HCT116 (cell line): ENCODE measurements at regions not wholly inside any gene's neighbourhood (a gene's known extent, or its start where the extent isn't known, plus 50 kb on each side); places are given as distances from the start of the nearest gene placed in this dataset.

Experiments used
- ATAC-seq: fragments of 200-7000 bp; cut with Tn5 transposase; 2 replicates; pipeline ENCODE4 v1.9.1; 2020; ENCODE audit warnings: mild to moderate bottlenecking, moderate library complexity
- BruUV-seq: library from RNA; stranded (reverse); fragments of 400-500 nt; replicated peaks from 2 replicates; lab custom pipeline; 2021; lab: Mats Ljungman, UMichigan
- CTCF ChIA-PET: fragments of 300-600 bp; sonication (Branson Sonifier 250); formaldehyde crosslinking; loops from one replicate; lab custom pipeline; 2021; ENCODE audit warnings: antibody characterized with exemption; lab: Charles Lee
- POLR2A ChIA-PET: fragments of 300-600, 350-600 bp; sonication (Branson Sonifier 250); formaldehyde crosslinking; loops from one replicate; lab custom pipeline; 2021; ENCODE audit warnings: antibody characterized with exemption; lab: Charles Lee
- RAD21 ChIA-PET, 2 experiments: fragments of 300-600 bp; sonication (Branson Sonifier 250); formaldehyde crosslinking; loops; one replicate each; lab custom pipeline; 2023; ENCODE audit warnings: low total read pairs in 2 of 2; ENCODE audit not compliant: uncharacterized antibody in 2 of 2, unreplicated experiment in 2 of 2, low non-redundant PET in 1 of 2; lab: Charles Lee
- DNase-seq: peaks from one replicate; pipeline ENCODE4 v3.0.0-alpha.2; 2010; ENCODE audit warnings: low read depth, low spot score
- H2AFZ ChIP-seq: fragments of 200-600 bp; shearing (Covaris generic), sonication (generic); 2 replicates; pipeline ENCODE4 v1.6.1; 2017; ENCODE audit warnings: low read depth, mixed run types, mixed read lengths, antibody characterized with exemption, low read length; ENCODE audit not compliant: poor library complexity, severe bottlenecking
- H3K27ac ChIP-seq: 2 replicates; pipeline ENCODE4 v1.5.1; 2012; ENCODE audit warnings: low read depth, low read length
- H3K27me3 ChIP-seq: fragments of 200-600 bp; sonication (generic); 2 replicates; pipeline ENCODE4 v1.6.1; 2016; ENCODE audit warnings: mixed run types, low read length, mixed read lengths; ENCODE audit not compliant: insufficient read depth
- H3K36me3 ChIP-seq, 2 experiments: fragments of 200-500 bp in 1 of 2; fragments of 200-600 bp in 1 of 2; sonication (Bioruptor generic) in 1 of 2; sonication (generic) in 1 of 2; 2 replicates each; pipeline versions ENCODE4 v1.5.1 to v1.6.1; 2014 to 2016; ENCODE audit warnings: low read length in 2 of 2, inconsistent platforms in 1 of 2, mixed read lengths in 1 of 2, mixed run types in 1 of 2; ENCODE audit not compliant: insufficient read depth in 2 of 2, control insufficient read depth in 1 of 2
- H3K4me1 ChIP-seq, 2 experiments: fragments of 200-600 bp in 1 of 2; sonication (generic) in 1 of 2; 2 replicates each; pipeline versions ENCODE4 v1.5.1 to v1.6.1; 2012 to 2017; ENCODE audit warnings: low read length in 2 of 2, inconsistent platforms in 1 of 2, mild to moderate bottlenecking in 1 of 2, mixed read lengths in 1 of 2, mixed run types in 1 of 2, moderate library complexity in 1 of 2; ENCODE audit not compliant: insufficient read depth in 2 of 2, control insufficient read depth in 1 of 2
- H3K4me2 ChIP-seq: fragments of 200-600 bp; sonication (generic); 2 replicates; pipeline ENCODE4 v1.6.1; 2017; ENCODE audit warnings: mixed run types, low read length, mixed read lengths
- H3K4me3 ChIP-seq, 2 experiments: fragments of 200-600 bp in 1 of 2; sonication (generic) in 1 of 2; replicated peaks in 1 of 2; 2 replicates each; pipeline ENCODE4 v1.5.1; 2011 to 2016; ENCODE audit warnings: low read length in 2 of 2, control low read depth in 1 of 2, low read depth in 1 of 2, mild to moderate bottlenecking in 1 of 2, mixed read lengths in 1 of 2, mixed run types in 1 of 2
- H3K79me2 ChIP-seq: fragments of 200-600 bp; sonication (generic); 2 replicates; pipeline ENCODE4 v1.6.1; 2017; ENCODE audit warnings: mild to moderate bottlenecking, mixed run types, low read length, moderate library complexity, mixed read lengths; ENCODE audit not compliant: insufficient read depth
- H3K9ac ChIP-seq: fragments of 200-600 bp; sonication (generic); 2 replicates; pipeline ENCODE4 v1.6.1; 2016; ENCODE audit warnings: low read length, mixed read lengths
- H3K9me2 ChIP-seq: fragments of 200-600 bp; sonication (generic), shearing (Covaris generic); 2 replicates; pipeline ENCODE4 v1.6.1; 2017; ENCODE audit warnings: mixed run types, mild to moderate bottlenecking, moderate library complexity; ENCODE audit not compliant: insufficient read depth
- H3K9me3 ChIP-seq, 2 experiments: fragments of 200-500 bp in 1 of 2; fragments of 200-600 bp in 1 of 2; sonication (Bioruptor generic) in 1 of 2; sonication (generic) in 1 of 2; 2 replicates each; pipeline ENCODE4 v1.6.1; 2014 to 2017; ENCODE audit warnings: low read length in 2 of 2, mixed read lengths in 2 of 2, inconsistent platforms in 1 of 2, low read depth in 1 of 2, mild to moderate bottlenecking in 1 of 2, mixed run types in 1 of 2, moderate library complexity in 1 of 2; ENCODE audit not compliant: control insufficient read depth in 1 of 2, insufficient read depth in 1 of 2
- H4K20me1 ChIP-seq: fragments of 200-600 bp; sonication (generic), shearing (Covaris generic); 2 replicates; pipeline ENCODE4 v1.6.1; 2017; ENCODE audit warnings: mixed run types, mild to moderate bottlenecking, moderate library complexity; ENCODE audit not compliant: insufficient read depth
- CBX3 ChIP-seq: IDR thresholded peaks from 2 replicates; pipeline ENCODE4 v1.6.1; 2012; ENCODE audit warnings: low read depth
- CEBPB ChIP-seq: IDR thresholded peaks from 2 replicates; pipeline ENCODE4 v1.6.1; 2012; ENCODE audit warnings: low read depth
- ELF1 ChIP-seq: IDR thresholded peaks from 2 replicates; pipeline ENCODE4 v1.6.1; 2012; ENCODE audit warnings: low read depth, borderline replicate concordance
- EZH2phosphoT487 ChIP-seq: fragments of 200-600 bp; IDR thresholded peaks from 2 replicates; pipeline ENCODE4 v1.6.1; 2018; ENCODE audit warnings: antibody characterized with exemption, borderline replicate concordance
- FOSL1 ChIP-seq: IDR thresholded peaks from 2 replicates; pipeline ENCODE4 v1.6.1; 2012; ENCODE audit warnings: low read depth
- JUND ChIP-seq: IDR thresholded peaks from 2 replicates; pipeline ENCODE4 v1.6.1; 2012
- POLR2A ChIP-seq: IDR thresholded peaks from 2 replicates; pipeline ENCODE4 v1.7.0; 2011; ENCODE audit warnings: borderline replicate concordance; ENCODE audit not compliant: insufficient read depth, insufficient read length; ENCODE audit errors: extremely low read depth
- POLR2AphosphoS5 ChIP-seq: IDR thresholded peaks from 2 replicates; pipeline ENCODE4 v1.6.1; 2011; ENCODE audit warnings: mild to moderate bottlenecking, low read depth, low read length, moderate library complexity
- RAD21 ChIP-seq: IDR thresholded peaks from 2 replicates; pipeline ENCODE4 v1.6.1; 2012; ENCODE audit warnings: low read depth, mild to moderate bottlenecking
- SIN3A ChIP-seq: IDR thresholded peaks from 2 replicates; pipeline ENCODE4 v1.6.1; 2012; ENCODE audit warnings: low read depth
- SP1 ChIP-seq: IDR thresholded peaks from 2 replicates; pipeline ENCODE4 v1.6.1; 2012; ENCODE audit warnings: low read depth
- SRF ChIP-seq: IDR thresholded peaks from 2 replicates; pipeline ENCODE4 v1.6.1; 2012; ENCODE audit warnings: low read depth
- YY1 ChIP-seq: IDR thresholded peaks from 2 replicates; pipeline ENCODE4 v1.6.1; 2011; ENCODE audit warnings: low read length, low read depth, moderate library complexity, mild to moderate bottlenecking; ENCODE audit not compliant: insufficient replicate concordance; ENCODE audit errors: extremely low read depth
- ZFX ChIP-seq: fragments of 450-650 bp; IDR thresholded peaks from 2 replicates; pipeline ENCODE4 v1.6.1; 2017
- ZNF274 ChIP-seq: fragments of 200-500 bp; sonication (Bioruptor generic); IDR thresholded peaks from 2 replicates; pipeline ENCODE4 v1.6.1; 2014; ENCODE audit warnings: mild to moderate bottlenecking, low read depth, low read length, inconsistent platforms
- intact Hi-C: fragments of 100-400 bp; cut with micrococcal nuclease; formaldehyde crosslinking; loops from 2 replicates; pipeline ENCODE4 v1.10.0; 2022
- TF ChIP-seq, protein P1 (sequence below): IDR thresholded peaks from 2 replicates; pipeline ENCODE4 v1.6.1; 2012
- TF ChIP-seq, protein P2 (sequence below): IDR thresholded peaks from 2 replicates; pipeline ENCODE4 v1.6.1; 2011; ENCODE audit warnings: mild to moderate bottlenecking, low read length, moderate library complexity; ENCODE audit not compliant: insufficient replicate concordance; ENCODE audit errors: extremely low read depth

DNA sequence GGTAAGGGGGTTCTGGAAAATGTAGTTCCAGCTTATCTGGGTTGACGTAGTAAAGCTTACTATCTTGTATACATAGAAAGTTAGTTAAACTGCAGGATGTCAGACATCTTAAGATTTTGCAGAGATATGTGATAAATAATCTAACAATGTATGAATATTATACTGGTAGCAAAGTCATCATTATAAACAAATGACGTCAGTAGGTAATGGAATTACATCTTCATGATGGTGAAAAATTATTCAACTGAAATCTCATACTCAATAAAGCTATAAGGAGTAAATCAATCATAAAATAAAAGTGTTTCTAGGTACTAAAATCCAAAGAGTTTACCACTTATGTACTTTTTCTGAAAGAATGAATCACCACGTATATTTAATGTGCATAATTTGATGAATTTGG is 217.3 kb upstream of the CDH10 start:
- CTCF ChIA-PET: no interaction called here

DNA sequence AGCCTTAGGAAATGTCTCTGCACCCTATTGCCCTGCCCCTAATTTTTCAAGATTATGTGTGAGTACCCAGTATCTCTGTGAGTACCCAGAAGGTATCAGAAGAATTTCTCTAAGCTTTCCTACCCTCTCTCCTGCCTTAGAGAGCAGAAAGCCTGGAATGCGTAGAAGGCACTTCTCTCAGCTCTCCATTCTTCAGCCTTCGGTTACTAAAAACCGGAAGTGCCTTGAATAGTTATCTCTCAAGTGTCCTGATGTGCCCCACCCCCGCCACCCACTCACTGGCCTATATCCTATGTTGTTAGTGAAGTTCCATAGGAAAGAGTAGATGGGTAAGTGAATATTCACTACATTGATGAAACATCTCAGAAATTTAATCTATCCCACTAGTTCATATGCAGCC is 210.7 kb upstream of the CDH10 start:
- no peak overlapping the region for H2AFZ ChIP-seq
- ChIA-PET CTCF (no interaction called here), POLR2A (no interaction called here), RAD21 (no interaction called here)
- intact Hi-C loops: no loop called here
- no peaks in the 10 kb centered on the region for H3K9me2 ChIP-seq
- no peaks in the 10 kb centered on the region for H3K4me1 ChIP-seq
- no peak overlapping the region for H3K9ac ChIP-seq
- no TSS peak for BruUV-seq
- H3K4me2 ChIP-seq: no peak overlapping the region
- DNase-seq: no peak
- H3K79me2 ChIP-seq: no peaks in the 10 kb centered on the region
- H3K27ac ChIP-seq: no peak overlapping the region
- no peak overlapping the region for H3K4me3 ChIP-seq
- H3K9me3 ChIP-seq: peaks cover 14 to 28% of the 10 kb centered on the region in 2 experiments; a peak in 3 of 4 replicates
- no peaks in the 10 kb centered on the region for H4K20me1 ChIP-seq
- no peak for ATAC-seq
- H3K27me3 ChIP-seq: no peaks in the 10 kb centered on the region
- no peaks in the 10 kb centered on the region; a peak in 1 of 4 replicates for H3K36me3 ChIP-seq
- TF ChIP-seq RAD21 (no peak), POLR2A (no peak), CBX3 (no peak), EZH2phosphoT487 (no peak), YY1 (no peak), FOSL1 (no peak), ZFX (no peak), CEBPB (no peak), ZNF274 (no peak), POLR2AphosphoS5 (no peak), SRF (no peak), ELF1 (no peak), JUND (no peak)
- TF ChIP-seq, protein P1, sequence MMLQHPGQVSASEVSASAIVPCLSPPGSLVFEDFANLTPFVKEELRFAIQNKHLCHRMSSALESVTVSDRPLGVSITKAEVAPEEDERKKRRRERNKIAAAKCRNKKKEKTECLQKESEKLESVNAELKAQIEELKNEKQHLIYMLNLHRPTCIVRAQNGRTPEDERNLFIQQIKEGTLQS: no peak
- TF ChIP-seq, protein P2, sequence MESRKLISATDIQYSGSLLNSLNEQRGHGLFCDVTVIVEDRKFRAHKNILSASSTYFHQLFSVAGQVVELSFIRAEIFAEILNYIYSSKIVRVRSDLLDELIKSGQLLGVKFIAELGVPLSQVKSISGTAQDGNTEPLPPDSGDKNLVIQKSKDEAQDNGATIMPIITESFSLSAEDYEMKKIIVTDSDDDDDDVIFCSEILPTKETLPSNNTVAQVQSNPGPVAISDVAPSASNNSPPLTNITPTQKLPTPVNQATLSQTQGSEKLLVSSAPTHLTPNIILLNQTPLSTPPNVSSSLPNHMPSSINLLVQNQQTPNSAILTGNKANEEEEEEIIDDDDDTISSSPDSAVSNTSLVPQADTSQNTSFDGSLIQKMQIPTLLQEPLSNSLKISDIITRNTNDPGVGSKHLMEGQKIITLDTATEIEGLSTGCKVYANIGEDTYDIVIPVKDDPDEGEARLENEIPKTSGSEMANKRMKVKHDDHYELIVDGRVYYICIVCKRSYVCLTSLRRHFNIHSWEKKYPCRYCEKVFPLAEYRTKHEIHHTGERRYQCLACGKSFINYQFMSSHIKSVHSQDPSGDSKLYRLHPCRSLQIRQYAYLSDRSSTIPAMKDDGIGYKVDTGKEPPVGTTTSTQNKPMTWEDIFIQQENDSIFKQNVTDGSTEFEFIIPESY: no peak

More for the DNA sequence above, 217.3 kb upstream of the CDH10 start:
- Histone ChIP-seq H2AFZ (no peak overlapping the region), H3K27me3 (no peaks in the 10 kb centered on the region), H3K27ac (no peak overlapping the region), H3K4me3 (no peak overlapping the region), H3K4me2 (no peak overlapping the region), H3K4me1 (no peaks in the 10 kb centered on the region), H3K36me3 (no peaks in the 10 kb centered on the region; a peak in 1 of 4 replicates), H4K20me1 (no peaks in the 10 kb centered on the region), H3K9me2 (no peaks in the 10 kb centered on the region), H3K79me2 (no peaks in the 10 kb centered on the region), H3K9ac (no peak overlapping the region), H3K9me3 (peaks cover 9 to 13% of the 10 kb centered on the region in 2 experiments; a peak in 3 of 4 replicates)
- no TSS peak for BruUV-seq
- no peak for DNase-seq
- ChIA-PET POLR2A (no interaction called here), RAD21 (no interaction called here)
- intact Hi-C loops: no loop called here
- TF ChIP-seq RAD21: no peak
- TF ChIP-seq FOSL1: no peak
- TF ChIP-seq CEBPB: no peak
- no peak for TF ChIP-seq SP1
- TF ChIP-seq ZFX: no peak
- TF ChIP-seq YY1: no peak
- no peak for TF ChIP-seq SIN3A
- TF ChIP-seq, protein P1: no peak
- TF ChIP-seq, all 23 proteins: peak for 0
- ATAC-seq: no peak
